KMS-11 (cell line): ENCODE measurements at regions not wholly inside any gene's neighbourhood (a gene's known extent, or its start where the extent isn't known, plus 50 kb on each side); places are given as distances from the start of the nearest gene placed in this dataset.

Experiments used
- H2AFZ ChIP-seq: fragments of 200-600 bp; sonication (generic); 2 replicates; pipeline ENCODE4 v1.6.1; 2016; ENCODE audit warnings: antibody characterized with exemption, mixed run types, low read depth
- H3K27ac ChIP-seq: fragments of 200-600 bp; sonication (generic); 2 replicates; pipeline ENCODE4 v1.6.1; 2016; ENCODE audit warnings: mild to moderate bottlenecking, mixed run types
- H3K27me3 ChIP-seq: fragments of 200-600 bp; sonication (generic); 2 replicates; pipeline ENCODE4 v1.6.1; 2017; ENCODE audit warnings: mild to moderate bottlenecking, low read depth, mixed run types, moderate library complexity; ENCODE audit not compliant: insufficient read depth
- H3K36me3 ChIP-seq: fragments of 200-600 bp; sonication (generic); 2 replicates; pipeline ENCODE4 v1.6.1; 2017; ENCODE audit warnings: mild to moderate bottlenecking, mixed run types; ENCODE audit not compliant: insufficient read depth
- H3K4me1 ChIP-seq: fragments of 200-600 bp; sonication (generic); 2 replicates; pipeline ENCODE4 v1.6.1; 2016; ENCODE audit warnings: mild to moderate bottlenecking, low read depth, mixed run types; ENCODE audit not compliant: poor library complexity, severe bottlenecking
- H3K4me2 ChIP-seq: fragments of 200-600 bp; sonication (generic); 2 replicates; pipeline ENCODE4 v1.7.0; 2016; ENCODE audit warnings: mild to moderate bottlenecking, mixed run types
- H3K4me3 ChIP-seq: fragments of 200-600 bp; sonication (generic); IDR thresholded peaks from 2 replicates; pipeline ENCODE4 v1.6.1; 2017; ENCODE audit warnings: low read depth, low read length, mixed read lengths; ENCODE audit not compliant: insufficient read depth
- H3K79me2 ChIP-seq: fragments of 200-600 bp; sonication (generic); 2 replicates; pipeline ENCODE4 v1.6.1; 2016; ENCODE audit warnings: low read depth, mixed run types; ENCODE audit not compliant: insufficient read depth
- H3K9ac ChIP-seq: fragments of 200-600 bp; sonication (generic); 2 replicates; pipeline ENCODE4 v1.6.1; 2016; ENCODE audit warnings: mild to moderate bottlenecking, mixed run types
- H4K20me1 ChIP-seq: fragments of 200-600 bp; sonication (generic); 2 replicates; pipeline ENCODE4 v1.6.1; 2016; ENCODE audit warnings: mild to moderate bottlenecking, mixed run types; ENCODE audit not compliant: insufficient read depth
- CTCF ChIP-seq: fragments of 200-600 bp; sonication (generic); conservative IDR thresholded peaks from 2 replicates; pipeline ENCODE4 v1.6.1; 2017; ENCODE audit warnings: low read depth, mild to moderate bottlenecking, antibody characterized with exemption, low read length, moderate library complexity, mixed read lengths

DNA sequence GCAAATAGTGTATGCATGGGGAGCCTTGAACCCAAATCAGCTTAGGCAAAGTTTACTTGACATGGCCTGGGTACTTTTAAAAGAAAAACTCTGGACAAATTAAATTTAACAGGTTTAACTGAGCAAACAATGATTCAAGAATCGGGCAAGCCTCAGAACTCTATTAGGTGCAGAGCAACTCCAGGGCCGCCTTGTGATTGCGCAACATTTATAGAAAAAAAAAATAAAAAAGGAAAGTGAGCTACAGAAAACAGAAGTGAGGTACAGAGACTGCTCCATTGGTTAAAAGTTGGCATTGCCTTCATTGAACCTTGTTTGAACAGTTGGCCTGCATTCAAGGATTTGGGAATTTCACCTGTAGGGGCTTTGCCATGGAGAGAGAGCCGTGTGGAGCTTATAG, 421.0 kb upstream of the TSHZ3 start:
- H3K27ac ChIP-seq = no peak overlapping the region
- no peak for TF ChIP-seq CTCF
- no peaks in the 10 kb centered on the region for H3K4me1 ChIP-seq
- H3K79me2 ChIP-seq = no peaks in the 10 kb centered on the region
- H2AFZ ChIP-seq = no peak overlapping the region
- H3K4me2 ChIP-seq = no peak overlapping the region
- no peak overlapping the region for H3K4me3 ChIP-seq
- no peaks in the 10 kb centered on the region for H3K36me3 ChIP-seq
- H3K27me3 ChIP-seq = no peaks in the 10 kb centered on the region
- no peaks in the 10 kb centered on the region for H4K20me1 ChIP-seq
- no peak overlapping the region for H3K9ac ChIP-seq

- Histone ChIP-seq H3K4me3 (no peak overlapping the region), H3K4me2 (no peak overlapping the region), H3K79me2 (no peaks in the 10 kb centered on the region), H4K20me1 (no peaks in the 10 kb centered on the region), H3K27me3 (no peaks in the 10 kb centered on the region), H2AFZ (no peak overlapping the region), H3K27ac (no peak overlapping the region), H3K9ac (no peak overlapping the region), H3K4me1 (no peaks in the 10 kb centered on the region), H3K36me3 (no peaks in the 10 kb centered on the region)
- no peak for TF ChIP-seq CTCF
Measured at GRCh38 chr19:31772915-31773314, 423.7 kb upstream of the TSHZ3 start.

DNA sequence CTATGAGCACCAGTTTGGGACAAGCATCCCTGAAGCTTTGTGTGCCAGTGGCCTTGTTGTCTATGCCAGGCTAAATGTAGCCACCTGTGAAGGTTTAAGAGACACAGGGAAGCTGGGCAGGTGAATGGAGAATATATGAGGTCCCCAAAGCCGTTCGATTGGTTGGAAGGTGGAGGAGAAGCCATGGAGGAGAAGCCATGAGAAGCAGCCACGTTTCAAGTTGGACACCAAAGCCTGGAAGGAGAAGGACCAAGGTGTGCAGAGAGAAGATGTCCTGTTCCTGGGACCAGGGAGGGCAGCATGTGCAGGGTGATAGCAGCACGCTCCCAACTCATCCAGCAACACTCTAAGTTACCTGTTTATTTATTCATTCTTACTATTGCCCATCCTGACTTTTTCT, 432.3 kb upstream of the TSHZ3 start:
- Histone ChIP-seq H3K4me2 (no peak overlapping the region), H3K4me1 (no peaks in the 10 kb centered on the region), H3K27ac (no peak overlapping the region), H3K9ac (no peak overlapping the region), H3K79me2 (no peaks in the 10 kb centered on the region), H3K27me3 (no peaks in the 10 kb centered on the region), H3K4me3 (no peak overlapping the region), H4K20me1 (no peaks in the 10 kb centered on the region), H2AFZ (no peak overlapping the region), H3K36me3 (no peaks in the 10 kb centered on the region)
- TF ChIP-seq CTCF = no peak

GRCh38 chr19:31783592-31783991, 434.4 kb upstream of the TSHZ3 start:
- Histone ChIP-seq H4K20me1 (no peaks in the 10 kb centered on the region), H3K27me3 (no peaks in the 10 kb centered on the region), H3K27ac (no peak overlapping the region), H3K36me3 (no peaks in the 10 kb centered on the region), H3K79me2 (no peaks in the 10 kb centered on the region), H3K9ac (no peak overlapping the region), H2AFZ (no peak overlapping the region), H3K4me1 (no peaks in the 10 kb centered on the region), H3K4me2 (no peak overlapping the region), H3K4me3 (no peak overlapping the region)
- no peak for TF ChIP-seq CTCF
